ENCODE measurements at regions not wholly inside any gene's neighbourhood (a gene's known extent, or its start where the extent isn't known, plus 50 kb on each side); places are given as distances from the start of the nearest gene placed in this dataset.
"Not testable (repeated sequence)": the region's sequence is repeated elsewhere in the genome, so short reads cannot be mapped to it uniquely, and the experiment has no call there.

DNA sequence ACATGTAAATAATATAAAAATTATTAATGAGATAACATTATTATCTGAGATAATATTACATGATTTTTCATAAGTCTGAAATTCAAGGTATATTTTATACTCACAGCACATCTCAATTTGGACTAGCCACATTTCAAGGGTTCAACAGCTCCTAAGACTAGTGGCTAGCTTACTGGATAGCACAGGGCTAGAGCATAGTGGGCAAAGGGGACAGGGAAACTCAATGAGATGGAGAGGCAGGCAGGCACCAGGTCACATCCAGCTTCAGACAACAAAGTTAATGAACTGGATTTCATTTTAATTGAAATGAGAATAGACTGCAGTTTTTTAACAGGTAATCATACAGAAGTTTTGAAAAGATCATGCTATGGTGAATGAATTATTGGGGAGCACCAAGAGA lies 137.4 kb downstream of the NBPF8 start:
- H3K27ac ChIP-seq (ENCODE audit: low read length); POLR2A ChIA-PET; ATAC-seq; H3K9me3 ChIP-seq (ENCODE audit: control insufficient read depth, insufficient read depth, low read depth, low read length); H3K27me3 ChIP-seq (ENCODE audit: control insufficient read depth, insufficient read depth, low read length); intact Hi-C loops (cut with micrococcal nuclease; ENCODE audit: unreplicated experiment); H3K4me1 ChIP-seq (ENCODE audit: control insufficient read depth, insufficient read depth, low read length); CTCF ChIA-PET; in situ Hi-C loops (cut with HindIII; ENCODE audit: low pct_unique_long_range_greater_than_20kb, low sequenced_read_pairs); DNase-seq (ENCODE audit: low read depth, low spot score); H3K36me3 ChIP-seq (ENCODE audit: control insufficient read depth, insufficient read depth, low read length); BruUV-seq (replicated peaks); H3K4me3 ChIP-seq (ENCODE audit: low read depth in 2 of 2, low read length in 2 of 2): not testable (repeated sequence)

DNA sequence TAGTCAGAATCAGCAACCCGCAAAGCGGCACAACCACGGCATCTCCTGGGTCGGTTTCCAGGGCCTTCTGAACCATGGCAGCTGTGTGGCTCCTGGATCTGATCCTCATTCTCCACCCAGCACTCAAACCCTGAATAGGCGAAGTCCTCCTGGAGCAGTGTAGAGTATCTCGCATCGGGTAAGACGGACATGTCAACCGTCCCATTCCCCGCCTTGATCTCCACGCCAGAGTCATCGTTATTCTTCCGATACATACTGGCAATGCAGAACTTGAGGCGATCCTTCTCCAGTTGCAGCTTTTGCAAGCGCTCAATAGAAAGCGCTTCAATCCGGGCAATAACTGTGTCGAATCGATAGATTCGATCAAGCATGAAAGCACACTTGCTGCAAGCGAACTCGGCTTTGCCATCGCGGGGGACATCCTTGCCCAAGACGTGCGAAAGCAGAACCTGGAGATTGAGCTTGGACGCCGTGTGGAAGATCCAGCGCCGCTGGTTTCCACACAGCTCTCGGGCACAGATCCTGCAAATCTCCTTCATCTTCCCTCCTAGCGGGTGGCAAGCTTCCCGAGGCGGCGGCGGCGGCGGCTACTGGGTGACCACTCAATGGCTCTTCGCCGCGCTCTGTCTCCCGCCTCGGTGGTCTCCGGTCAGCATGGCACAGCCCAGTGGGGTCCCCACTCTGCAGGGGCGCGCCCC lies 142.9 kb downstream of the NBPF8 start:
- H3K27ac ChIP-seq (ENCODE audit: low read length); intact Hi-C loops (cut with micrococcal nuclease; ENCODE audit: unreplicated experiment); BruUV-seq (replicated peaks); DNase-seq (ENCODE audit: low read depth, low spot score); H3K9me3 ChIP-seq (ENCODE audit: control insufficient read depth, insufficient read depth, low read depth, low read length); H3K36me3 ChIP-seq (ENCODE audit: control insufficient read depth, insufficient read depth, low read length); in situ Hi-C loops (cut with HindIII; ENCODE audit: low pct_unique_long_range_greater_than_20kb, low sequenced_read_pairs); H3K27me3 ChIP-seq (ENCODE audit: control insufficient read depth, insufficient read depth, low read length); H3K4me1 ChIP-seq (ENCODE audit: control insufficient read depth, insufficient read depth, low read length); POLR2A ChIA-PET; CTCF ChIA-PET: not testable (repeated sequence)
- peak; percentile 62 for ATAC-seq
- H3K4me3 ChIP-seq (ENCODE audit: low read depth in 2 of 2, low read length in 2 of 2) = peak overlapping the region; percentile 44 to 67

DNA sequence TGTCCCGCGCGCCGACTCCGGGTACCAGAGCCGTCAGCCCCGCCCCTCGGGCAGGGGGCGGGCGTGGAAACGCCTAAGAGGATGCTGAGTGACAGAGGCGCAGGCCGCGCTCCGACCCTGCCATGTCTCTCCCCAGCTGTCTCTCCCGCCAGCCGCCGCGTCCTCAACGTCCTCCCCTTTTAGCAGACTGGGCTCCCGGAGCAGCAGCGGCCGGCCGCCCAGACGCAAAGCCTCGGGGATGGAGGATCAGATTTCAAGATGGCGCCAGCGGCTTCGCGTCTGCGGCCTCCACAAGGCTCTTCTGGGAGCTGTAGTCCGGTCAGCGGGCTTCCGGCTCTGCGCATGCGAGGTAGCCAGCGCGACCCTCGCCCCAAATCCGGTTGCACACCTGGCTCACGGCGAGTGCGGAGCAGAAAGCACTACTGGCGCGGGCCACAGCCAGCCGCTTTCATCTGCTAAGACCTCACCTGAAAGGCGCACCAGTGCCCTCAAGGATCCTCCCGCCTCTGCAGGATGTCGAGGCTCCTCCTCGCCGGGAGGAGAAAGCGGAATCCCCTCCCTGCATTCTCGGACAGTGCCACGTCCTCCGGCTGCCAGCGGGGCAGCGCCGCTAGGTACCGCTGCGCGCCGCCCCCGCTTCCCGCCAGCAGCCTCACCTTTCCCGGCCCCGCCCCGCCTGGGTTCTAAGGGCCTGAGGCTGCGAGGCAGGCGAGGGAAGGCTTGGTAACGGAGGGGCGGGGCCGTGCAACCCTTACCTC lies 143.6 kb downstream of the NBPF8 start:
- H3K27ac ChIP-seq (ENCODE audit: low read length); CTCF ChIA-PET; BruUV-seq (replicated peaks); H3K36me3 ChIP-seq (ENCODE audit: control insufficient read depth, insufficient read depth, low read length); H3K27me3 ChIP-seq (ENCODE audit: control insufficient read depth, insufficient read depth, low read length); POLR2A ChIA-PET; in situ Hi-C loops (cut with HindIII; ENCODE audit: low pct_unique_long_range_greater_than_20kb, low sequenced_read_pairs); intact Hi-C loops (cut with micrococcal nuclease; ENCODE audit: unreplicated experiment); H3K4me1 ChIP-seq (ENCODE audit: control insufficient read depth, insufficient read depth, low read length); H3K9me3 ChIP-seq (ENCODE audit: control insufficient read depth, insufficient read depth, low read depth, low read length): not testable (repeated sequence)
- ATAC-seq (peak; percentile 96), DNase-seq (ENCODE audit: low read depth, low spot score) (peak; percentile 17)
- H3K4me3 ChIP-seq (ENCODE audit: low read depth in 2 of 2, low read length in 2 of 2) = peak overlapping the region; percentile 44 to 59

DNA sequence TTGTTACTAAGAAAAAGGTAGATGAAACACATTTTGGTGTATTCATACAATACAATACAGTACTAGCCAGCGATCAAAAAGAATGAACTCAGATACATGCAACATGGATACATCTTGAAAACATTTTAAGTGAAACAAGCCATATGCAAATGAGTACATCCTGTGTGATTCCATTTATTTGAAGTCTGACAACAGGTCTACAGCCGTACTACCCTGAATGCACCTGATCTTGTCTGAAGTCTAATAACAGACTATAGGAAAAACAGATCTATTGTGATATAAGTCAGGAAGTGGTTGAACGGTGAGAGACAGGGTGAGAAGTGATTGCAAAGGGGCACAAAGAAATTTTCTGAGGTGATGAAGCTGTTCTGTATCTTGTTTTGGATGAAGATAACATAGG lies 146.9 kb downstream of the NBPF8 start:
- BruUV-seq (replicated peaks); in situ Hi-C loops (cut with HindIII; ENCODE audit: low pct_unique_long_range_greater_than_20kb, low sequenced_read_pairs); H3K36me3 ChIP-seq (ENCODE audit: control insufficient read depth, insufficient read depth, low read length); H3K27ac ChIP-seq (ENCODE audit: low read length); H3K4me3 ChIP-seq (ENCODE audit: low read depth in 2 of 2, low read length in 2 of 2); ATAC-seq; intact Hi-C loops (cut with micrococcal nuclease; ENCODE audit: unreplicated experiment); H3K27me3 ChIP-seq (ENCODE audit: control insufficient read depth, insufficient read depth, low read length); H3K4me1 ChIP-seq (ENCODE audit: control insufficient read depth, insufficient read depth, low read length); H3K9me3 ChIP-seq (ENCODE audit: control insufficient read depth, insufficient read depth, low read depth, low read length); CTCF ChIA-PET; POLR2A ChIA-PET; DNase-seq (ENCODE audit: low read depth, low spot score): not testable (repeated sequence)

DNA sequence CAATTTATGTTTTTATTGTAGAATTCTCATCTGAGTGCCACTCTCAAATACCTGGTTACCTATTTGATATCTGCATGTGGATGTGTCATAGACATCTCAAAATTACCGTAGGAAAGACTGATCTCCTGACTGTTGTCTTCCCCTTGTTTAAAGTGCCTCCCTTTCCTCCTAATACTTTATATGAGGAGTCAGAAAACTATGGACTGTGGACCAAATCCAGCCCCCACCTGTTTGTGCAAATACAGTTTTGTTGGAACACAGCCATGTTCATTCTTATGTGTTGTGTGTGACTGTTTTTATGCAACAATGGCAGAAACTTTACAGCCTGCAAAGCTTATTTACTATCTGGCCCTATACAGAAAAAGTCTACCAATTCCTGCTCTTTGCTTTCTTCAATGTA lies 150.6 kb downstream of the NBPF8 start:
- CTCF ChIA-PET; H3K27me3 ChIP-seq (ENCODE audit: control insufficient read depth, insufficient read depth, low read length); ATAC-seq; H3K9me3 ChIP-seq (ENCODE audit: control insufficient read depth, insufficient read depth, low read depth, low read length); H3K36me3 ChIP-seq (ENCODE audit: control insufficient read depth, insufficient read depth, low read length); H3K4me3 ChIP-seq (ENCODE audit: low read depth in 2 of 2, low read length in 2 of 2); H3K27ac ChIP-seq (ENCODE audit: low read length); H3K4me1 ChIP-seq (ENCODE audit: control insufficient read depth, insufficient read depth, low read length); DNase-seq (ENCODE audit: low read depth, low spot score); in situ Hi-C loops (cut with HindIII; ENCODE audit: low pct_unique_long_range_greater_than_20kb, low sequenced_read_pairs); BruUV-seq (replicated peaks); POLR2A ChIA-PET; intact Hi-C loops (cut with micrococcal nuclease; ENCODE audit: unreplicated experiment): not testable (repeated sequence)

DNA sequence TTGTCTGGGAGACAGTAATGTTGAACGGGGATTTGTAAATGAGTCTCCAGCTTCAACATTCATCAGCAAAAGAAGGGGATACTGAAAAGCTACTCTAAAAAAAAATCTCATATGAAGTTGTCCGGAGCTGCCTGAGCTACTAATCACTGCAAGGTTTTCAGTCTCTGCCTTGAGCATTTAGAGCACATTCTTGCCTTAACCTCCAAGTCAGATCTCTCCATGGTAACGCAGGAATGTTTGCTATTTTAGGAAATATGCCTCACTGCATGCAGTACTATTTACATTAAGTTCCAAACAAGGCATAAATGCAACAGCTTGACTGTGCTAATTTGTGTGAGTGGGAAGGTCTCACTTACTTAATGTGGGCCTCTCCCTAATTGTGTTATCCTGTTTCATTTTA lies 152.8 kb downstream of the NBPF8 start:
- intact Hi-C loops (cut with micrococcal nuclease; ENCODE audit: unreplicated experiment) = not testable (repeated sequence)

DNA sequence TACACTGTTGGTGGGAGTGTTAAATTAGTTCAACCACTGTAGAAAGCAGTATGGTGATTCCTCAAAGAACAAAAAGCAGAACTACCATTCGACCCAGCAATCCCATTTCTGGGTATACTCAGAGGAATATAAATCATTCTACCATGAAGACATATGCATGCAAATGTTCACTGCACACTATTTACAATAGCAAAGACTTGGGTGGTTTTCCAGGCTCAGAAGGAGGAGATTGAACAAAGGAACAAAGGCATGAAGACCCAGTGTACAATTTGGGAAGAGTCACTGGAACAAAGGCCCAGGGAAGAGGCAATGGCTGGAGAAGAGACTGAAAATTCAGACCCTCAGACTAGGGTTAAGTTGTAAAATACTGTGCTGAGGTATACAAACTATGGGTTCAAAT lies 148.5 kb upstream of the NBPF26 start:
- ATAC-seq; H3K9me3 ChIP-seq (ENCODE audit: control insufficient read depth, insufficient read depth, low read depth, low read length); H3K36me3 ChIP-seq (ENCODE audit: control insufficient read depth, insufficient read depth, low read length); BruUV-seq (replicated peaks); POLR2A ChIA-PET; H3K27me3 ChIP-seq (ENCODE audit: control insufficient read depth, insufficient read depth, low read length); H3K4me3 ChIP-seq (ENCODE audit: low read depth in 2 of 2, low read length in 2 of 2); H3K4me1 ChIP-seq (ENCODE audit: control insufficient read depth, insufficient read depth, low read length); H3K27ac ChIP-seq (ENCODE audit: low read length); in situ Hi-C loops (cut with HindIII; ENCODE audit: low pct_unique_long_range_greater_than_20kb, low sequenced_read_pairs); CTCF ChIA-PET; DNase-seq (ENCODE audit: low read depth, low spot score); intact Hi-C loops (cut with micrococcal nuclease; ENCODE audit: unreplicated experiment): not testable (repeated sequence)

More for the DNA sequence above, 152.8 kb downstream of the NBPF8 start:
- CTCF ChIA-PET; DNase-seq (ENCODE audit: low read depth, low spot score); H3K4me1 ChIP-seq (ENCODE audit: control insufficient read depth, insufficient read depth, low read length); H3K27me3 ChIP-seq (ENCODE audit: control insufficient read depth, insufficient read depth, low read length); H3K36me3 ChIP-seq (ENCODE audit: control insufficient read depth, insufficient read depth, low read length); POLR2A ChIA-PET; H3K27ac ChIP-seq (ENCODE audit: low read length); H3K9me3 ChIP-seq (ENCODE audit: control insufficient read depth, insufficient read depth, low read depth, low read length); ATAC-seq; BruUV-seq (replicated peaks); in situ Hi-C loops (cut with HindIII; ENCODE audit: low pct_unique_long_range_greater_than_20kb, low sequenced_read_pairs); H3K4me3 ChIP-seq (ENCODE audit: low read depth in 2 of 2, low read length in 2 of 2): not testable (repeated sequence)

All from Panc1 (cell line).